DMS79 treated with DMSO at 0.1 percent for 48 hours (cell line): ENCODE measurements at regions not wholly inside any gene's neighbourhood (a gene's known extent, or its start where the extent isn't known, plus 50 kb on each side); places are given as distances from the start of the nearest gene placed in this dataset.

Experiments used
- DNase-seq: peaks from one replicate; lab custom pipeline; 2025; lab: John Stamatoyannopoulos, UW

DNA sequence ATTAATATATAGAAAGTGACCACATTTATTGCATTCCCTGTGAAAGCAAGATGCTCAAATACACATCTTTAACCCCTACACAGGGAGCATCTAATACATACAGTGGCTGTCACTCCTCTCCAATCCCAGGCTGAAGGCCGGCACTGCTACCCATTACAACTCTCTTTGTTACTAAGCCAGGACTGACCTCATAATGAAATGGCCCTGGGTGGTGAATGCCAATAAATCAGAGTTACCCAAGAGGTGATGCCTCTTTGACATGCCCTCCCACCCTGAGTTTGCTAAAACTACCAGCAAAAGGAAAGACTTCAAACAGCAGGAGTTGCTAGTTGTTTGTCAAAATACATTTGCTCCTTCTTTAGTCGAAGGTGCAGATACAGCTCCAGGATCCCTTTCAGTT, 214.2 kb downstream of the FOXA2 start:
- DNase-seq, result no peak

DNA sequence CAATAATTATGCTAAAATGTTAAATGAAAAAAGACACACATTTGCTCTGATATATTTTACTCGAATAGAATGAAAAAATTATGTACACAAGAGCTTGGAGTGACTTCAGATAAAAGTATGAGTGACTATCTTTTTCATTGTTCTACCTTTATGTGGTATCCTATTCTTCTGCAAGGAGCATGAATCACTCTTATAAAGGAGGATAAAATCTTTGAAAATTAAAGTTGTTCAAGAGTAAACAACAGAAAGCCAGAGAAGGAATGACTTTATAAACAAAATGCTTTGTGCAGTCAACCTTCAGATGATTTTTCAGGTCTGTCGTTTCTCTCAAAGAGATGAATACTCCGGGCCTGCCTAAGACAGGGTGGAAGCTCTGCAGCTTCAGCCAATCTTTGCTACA, 215.3 kb downstream of the FOXA2 start:
- no peak for DNase-seq

DNA sequence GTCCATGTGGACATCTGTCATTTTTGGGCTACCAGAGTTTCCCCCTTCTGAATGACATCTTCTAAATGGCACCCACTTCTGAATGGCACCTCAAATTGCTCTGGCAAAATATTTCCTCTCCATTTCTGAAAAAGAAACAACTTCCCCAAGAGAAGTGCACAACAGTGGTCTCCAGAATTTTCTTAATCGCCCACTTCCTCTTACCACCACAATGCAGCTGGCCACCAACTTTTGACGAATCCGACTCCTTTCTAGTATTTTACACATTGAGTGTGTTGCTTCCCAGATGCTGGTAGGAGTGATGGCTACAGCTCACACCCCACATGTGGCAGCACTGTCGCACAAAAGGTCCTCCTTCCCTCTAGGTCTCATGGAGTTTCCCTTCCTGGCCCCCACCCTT, 216.1 kb downstream of the FOXA2 start:
- no peak for DNase-seq

DNA sequence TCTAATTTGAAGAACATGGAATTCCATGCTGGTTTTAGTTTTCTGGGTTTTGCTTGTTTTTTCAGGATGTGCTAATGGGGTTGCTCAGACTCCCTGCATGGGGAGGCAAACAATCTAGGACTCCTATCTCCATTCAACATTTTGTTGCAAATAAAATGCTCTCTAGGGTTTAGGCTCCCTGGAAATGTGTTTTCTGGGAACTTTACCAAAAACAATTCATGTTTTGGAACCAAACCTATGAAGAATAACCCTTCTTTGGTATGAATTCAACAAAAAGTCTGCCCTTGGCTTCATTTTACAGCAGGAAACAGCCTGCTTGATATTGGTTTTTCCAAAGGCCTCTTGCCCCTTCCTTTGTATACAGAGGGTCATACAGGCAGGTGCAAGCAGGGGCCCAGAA, 217.7 kb downstream of the FOXA2 start:
- no peak for DNase-seq

DNA sequence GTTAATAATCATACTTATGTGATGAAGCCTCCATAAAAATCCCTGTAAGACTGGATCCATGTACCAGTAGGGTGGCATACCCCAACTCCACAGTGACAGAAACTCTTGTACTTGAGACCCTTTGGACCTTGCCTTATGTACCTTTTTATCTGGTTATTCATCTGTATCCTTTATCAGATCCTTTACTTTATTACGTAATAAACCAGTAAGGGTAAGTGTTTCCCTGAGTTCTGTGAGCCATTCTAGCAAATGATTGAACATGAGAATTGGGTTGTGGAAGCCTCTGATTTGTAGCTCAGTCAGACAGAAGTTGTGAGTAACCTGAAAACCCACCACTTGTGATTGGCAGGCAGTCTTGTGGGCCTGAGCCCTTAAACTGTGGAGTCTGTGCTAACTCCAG, 229.7 kb downstream of the FOXA2 start:
- DNase-seq, result no peak

DNA sequence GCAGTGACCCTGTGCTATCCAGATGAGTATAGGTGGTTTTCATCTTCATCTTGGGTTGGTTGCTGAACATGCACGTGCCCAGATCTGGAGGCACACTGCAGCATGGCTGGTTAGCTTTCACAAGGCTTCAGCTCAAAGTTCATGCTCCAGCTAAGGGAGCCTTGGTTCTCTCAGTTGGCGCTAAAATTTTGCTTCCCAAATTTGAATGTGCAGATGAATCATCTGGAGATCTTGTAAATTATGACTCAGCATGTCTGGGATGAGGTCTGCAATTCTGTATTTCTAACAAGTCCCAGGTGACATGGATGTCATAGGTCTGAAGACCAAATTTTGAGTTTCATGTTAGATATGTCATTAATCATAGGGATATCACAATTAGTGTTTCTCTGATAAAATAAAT, 230.8 kb downstream of the FOXA2 start:
- DNase-seq, result no peak

DNA sequence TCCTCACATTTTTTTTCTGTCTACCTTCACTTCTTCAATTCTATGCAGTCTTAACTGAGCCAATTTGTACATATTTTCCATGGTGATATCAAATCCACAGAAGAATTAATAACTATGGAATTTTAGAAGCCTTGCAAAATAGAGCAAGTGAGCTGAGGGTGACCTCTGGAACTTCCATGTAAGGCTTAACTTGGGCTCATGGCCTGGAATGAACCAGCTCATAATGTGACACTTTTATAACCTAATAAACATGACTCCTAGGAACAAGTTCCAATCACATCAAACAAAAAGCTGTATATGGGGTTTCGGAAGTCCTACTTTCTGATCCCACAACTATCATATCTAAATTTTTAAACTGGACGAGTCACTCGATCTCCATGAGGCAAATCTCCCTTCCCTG, 232.4 kb downstream of the FOXA2 start:
- no peak for DNase-seq

DNA sequence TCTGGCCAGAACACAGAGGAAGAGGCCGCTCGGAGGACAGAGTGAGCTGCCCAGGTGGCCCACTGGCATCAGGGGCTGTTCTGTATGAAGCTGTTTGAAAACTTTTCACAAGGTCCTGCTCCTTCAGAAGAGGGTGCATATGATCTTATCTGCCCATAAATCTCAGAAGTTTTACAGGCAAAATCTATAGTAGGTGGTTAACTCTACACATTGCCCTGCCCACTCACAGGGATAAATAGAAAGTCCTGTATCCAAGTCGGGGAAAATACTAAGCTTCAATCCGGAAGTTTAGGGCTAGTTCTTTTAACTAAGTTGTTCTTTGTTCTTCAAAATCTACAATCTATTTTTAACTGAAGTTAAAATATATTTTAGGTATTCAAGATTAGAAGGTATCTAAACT, 233.7 kb downstream of the FOXA2 start:
- no peak for DNase-seq

DNA sequence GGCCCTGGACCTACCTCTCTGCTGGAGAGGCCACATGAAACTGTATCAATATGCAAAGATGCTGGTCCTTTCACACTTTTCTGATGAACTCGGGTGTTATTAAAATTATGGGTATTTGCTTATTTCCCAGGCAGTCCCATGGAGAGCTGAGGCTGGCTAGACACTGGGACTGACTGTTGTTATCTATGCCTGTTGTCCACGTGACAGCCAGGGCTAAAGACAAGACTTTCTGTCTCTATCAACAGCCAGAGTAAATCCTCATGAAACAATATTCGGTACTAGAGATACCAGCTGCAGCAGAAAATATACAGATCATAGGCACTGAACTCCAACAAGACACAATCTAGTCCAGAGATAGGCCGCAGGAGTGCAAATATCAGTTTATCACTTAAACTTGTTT, 236.4 kb downstream of the FOXA2 start:
- DNase-seq, result no peak

DNA sequence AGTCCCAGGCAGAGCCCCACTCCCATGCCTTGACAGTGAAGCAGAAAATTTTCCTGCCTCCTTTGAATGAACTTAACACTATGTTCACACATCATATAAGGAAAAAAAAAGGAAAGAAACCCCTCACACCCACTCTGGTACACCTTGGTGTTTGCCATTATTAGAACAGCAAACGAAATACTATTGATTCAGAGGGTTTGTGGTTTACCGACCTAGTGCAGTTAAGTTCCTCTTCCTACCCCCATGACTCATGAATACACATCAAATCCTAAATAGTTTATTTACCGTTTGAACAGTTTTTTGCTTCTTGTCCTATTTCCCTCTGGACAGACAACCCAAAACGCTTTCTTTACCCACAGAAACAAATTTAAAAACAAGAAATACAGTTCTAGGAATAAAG, 237.7 kb downstream of the FOXA2 start:
- no peak for DNase-seq

DNA sequence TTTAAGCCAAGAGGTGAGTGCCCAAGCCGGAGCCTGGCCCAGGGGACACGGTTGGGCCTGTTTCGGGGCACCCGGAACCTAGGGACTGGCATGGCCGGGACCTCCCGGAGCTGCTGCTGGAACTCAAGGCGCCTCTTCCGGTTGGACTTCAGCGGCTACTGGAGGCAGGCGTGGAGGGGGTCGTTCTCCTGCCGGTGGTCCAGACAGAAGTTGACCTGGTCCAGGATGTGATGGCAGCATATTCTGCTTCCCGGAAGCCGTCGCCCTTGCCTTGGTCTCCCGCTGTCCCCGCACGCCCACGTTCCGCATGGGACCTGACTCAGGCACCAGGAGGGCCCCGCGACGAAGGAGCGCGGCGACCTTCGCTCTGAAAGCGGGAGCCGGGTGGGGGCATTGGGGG, 240.8 kb downstream of the FOXA2 start:
- DNase-seq, result no peak

DNA sequence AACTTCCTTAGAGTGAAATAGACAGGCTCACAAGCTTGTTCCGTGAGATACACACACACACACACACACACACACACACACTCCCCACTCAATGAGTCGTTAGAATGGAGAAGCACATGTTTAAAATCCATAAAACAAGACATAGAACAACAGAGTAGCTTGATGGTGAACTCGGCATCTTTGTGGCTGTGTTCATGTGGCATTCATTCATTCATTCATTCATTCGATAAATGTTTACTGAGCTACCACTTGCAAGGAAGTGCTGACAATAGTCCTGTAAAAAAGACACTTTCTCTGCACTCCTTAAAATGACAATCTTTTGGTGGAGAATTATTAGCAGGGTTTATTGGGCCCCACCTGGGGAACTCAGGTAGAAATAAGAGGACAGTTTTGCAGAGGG, 242.0 kb downstream of the FOXA2 start:
- DNase-seq, result no peak

DNA sequence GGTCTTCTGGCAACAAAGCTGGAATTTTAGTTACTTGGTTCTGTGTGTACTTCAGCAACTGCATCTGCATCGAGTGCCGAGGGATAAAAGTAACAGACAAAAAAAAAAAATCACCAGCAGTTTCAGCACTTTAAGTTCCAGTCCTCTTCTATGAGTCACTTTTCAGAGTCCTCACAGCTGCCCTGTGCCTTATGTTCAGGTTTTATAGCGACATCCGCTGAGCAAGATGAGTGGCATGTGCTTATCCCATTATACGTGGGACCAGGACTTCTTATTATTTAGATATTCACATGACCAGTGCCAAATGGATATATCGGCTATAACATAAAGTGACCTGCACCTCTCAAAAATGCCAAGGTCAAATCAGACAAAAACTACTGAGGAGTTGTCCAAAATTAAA, 242.9 kb downstream of the FOXA2 start:
- DNase-seq, result no peak

DNA sequence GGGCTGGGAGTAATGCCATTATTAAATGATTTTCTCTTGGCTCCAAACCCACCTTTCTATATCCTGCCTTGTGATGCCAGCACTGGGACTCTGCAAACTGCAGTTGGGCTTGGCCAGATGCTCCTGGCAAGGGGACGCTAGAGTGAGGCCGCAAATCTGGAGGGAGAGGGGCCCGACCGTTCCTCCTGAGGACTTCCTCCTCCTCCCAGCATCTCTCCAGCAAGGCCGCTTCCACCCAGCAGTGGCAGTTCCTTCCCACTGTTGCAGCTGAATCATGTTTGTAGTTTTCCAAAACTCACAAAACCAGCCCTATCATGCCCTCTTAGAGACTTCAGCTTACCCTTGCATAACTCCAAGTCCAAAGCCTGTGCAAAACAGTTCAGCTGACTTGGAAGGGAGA, 244.4 kb downstream of the FOXA2 start:
- no peak for DNase-seq

DNA sequence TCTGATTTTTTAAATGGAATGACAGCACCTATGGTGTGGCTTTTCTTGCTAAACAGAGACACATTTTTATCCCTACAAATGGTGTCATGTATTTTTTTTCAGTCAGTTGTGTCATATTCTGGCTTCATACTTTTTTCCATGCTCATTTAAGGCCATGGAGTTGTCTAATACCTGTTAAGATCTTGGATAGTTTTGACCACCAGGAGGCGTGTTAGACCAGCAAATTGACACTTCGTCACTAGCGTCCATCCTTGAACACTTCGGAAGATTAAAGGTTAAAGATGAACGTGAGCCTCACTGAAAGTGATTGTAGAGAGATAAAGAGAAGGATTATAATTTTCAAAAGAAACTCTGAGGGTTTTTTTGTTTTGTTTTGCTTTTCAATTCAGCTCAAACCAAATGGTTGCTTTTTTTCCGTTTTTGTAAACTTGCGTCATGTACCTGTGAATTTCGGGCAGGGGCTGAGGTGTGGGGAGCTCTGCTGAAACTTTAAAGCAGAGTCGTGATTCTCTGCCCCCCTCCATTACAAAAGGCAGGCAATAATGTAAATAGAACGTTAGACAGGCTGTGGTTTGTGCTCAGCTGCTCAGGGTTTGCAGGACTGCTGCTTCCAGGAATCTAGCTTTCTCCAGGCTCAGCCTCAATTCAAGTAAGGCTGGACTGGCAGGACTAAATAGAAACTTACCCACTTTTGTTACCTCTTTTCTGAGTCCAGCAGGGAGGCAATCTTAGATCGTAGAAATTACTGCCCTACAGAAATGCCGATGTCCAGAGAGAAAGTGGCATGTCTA, 245.1 kb downstream of the FOXA2 start:
- peak; percentile 15 for DNase-seq

DNA sequence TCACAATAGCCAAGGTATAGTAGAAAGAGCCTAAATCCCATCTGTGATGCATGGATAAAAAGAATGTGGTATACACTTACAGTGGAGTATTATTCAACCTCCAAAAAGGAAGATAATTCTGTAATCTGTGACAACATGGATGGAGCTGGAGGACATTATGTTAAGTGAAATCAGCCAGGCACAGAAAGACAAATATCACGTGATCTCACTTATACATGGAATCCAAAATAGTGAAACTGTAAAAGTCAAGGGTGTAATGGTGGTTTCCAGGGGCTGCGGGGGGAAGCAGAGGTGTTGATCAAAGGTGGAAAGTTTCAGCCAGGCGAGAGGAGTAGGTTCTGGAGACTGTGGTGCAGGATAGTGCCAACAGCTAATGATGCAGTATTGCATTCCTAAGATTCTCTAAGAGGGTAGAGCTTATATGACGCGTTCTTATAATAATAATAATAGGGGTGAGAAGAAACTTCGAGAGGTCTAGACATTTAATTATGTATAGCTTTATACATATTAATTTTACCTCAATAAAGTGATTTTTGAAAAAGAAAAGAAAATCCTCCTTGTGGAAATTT, 246.1 kb downstream of the FOXA2 start:
- no peak for DNase-seq

DNA sequence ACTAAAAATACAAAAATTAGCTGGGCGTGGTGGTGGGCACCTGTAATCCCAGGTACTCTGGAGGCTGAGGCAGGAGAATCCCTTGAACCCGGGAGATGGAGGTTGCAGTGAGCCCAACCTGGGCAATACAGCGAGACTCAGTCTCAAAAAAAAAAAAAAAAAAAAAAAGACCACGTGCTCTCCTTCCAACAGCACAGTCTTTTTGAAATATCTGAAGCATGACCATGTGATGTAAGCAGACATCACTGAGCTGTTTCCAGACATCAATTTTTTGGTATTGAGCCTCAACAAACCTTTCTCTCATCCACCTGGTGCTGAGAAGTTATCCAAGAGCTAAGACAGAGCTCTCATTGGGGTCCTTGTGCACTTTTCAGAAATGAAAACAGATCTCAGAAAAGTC, 249.2 kb downstream of the FOXA2 start:
- no peak for DNase-seq

DNA sequence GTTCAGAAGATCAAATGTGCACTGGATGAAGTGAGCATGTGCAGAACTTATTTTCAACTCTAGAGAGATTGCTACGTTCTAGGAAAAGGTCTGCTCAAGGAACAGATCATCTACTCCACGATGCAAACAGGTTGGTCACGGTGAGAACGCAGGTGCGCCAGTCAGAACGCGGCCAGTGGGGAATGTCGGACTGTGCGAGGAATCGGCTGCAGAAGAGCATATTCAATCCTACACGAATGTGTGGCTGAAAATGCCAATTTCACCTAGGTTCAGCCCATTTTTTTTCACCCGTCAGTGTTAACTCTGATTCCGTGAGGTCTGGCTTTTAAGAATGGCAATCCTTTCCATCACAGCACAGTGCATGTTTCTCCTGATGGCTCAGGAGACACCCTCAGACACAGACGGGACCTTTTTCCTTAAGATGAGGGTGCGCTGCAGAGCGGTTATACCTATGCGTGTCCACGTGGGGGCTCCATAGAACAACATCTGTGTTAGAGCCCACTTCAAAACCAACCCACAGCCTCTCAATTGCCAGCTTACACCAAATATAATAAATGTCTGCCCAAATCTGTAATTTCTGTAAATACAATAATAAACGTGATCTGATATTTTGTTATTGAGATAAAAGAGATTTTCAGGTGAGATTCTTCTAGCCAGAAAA, 250.4 kb downstream of the FOXA2 start:
- peak; percentile 10 for DNase-seq

DNA sequence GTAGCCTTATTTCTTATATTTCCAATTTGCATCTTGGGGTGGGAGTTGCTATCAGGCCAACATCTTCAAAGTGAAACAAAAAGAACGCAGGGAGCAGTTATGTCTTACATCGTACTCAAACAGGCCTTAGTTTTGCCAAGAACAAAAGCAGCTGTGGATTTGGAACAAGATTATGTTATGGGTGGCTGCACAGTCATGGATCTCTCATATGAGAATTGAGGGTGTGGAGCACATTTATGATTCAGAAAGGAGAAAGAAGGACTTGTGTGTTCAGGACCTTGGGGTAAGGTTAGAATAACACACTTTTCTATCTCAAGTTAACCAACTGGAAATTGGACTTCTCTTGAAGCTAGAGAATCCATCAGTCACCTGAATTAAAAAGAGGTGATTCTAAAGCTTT, 259.9 kb downstream of the FOXA2 start:
- no peak for DNase-seq

DNA sequence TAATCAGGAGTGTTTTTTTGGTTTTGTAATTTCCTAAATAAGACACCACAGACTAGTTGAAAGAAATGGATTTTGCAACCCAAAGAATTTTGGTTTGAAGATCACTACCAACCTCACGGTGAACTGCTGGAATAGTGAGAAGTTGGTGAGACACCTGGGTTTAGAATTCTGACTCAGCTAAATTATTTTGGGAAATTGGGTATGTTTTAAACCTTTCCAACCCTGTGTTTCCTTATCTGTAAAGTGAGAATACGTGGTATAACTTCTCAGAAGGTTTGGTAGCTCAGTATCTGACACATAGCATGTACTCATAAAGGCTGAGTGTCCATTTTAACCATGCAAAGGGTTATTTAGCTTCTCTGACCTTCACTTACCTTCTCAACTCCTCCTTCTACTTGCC, 261.9 kb downstream of the FOXA2 start:
- DNase-seq, result no peak

DNA sequence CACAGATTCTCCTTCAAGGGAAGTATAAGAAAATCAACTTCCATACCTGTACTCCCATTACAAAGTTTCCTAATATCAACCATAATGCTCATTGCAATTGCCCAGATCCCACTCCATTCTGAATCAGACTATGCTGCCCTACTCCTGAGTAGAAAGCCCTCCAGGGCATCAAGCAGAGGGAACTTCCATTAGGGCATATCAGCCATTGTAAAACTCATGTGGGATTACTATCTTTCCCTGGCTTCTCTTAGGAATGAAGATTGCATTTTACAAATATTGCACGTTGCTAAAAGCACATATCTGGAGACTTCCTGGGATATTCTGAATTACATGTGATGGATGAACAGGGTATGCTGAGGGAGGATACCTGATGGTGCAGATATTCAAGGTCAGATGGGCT, 263.2 kb downstream of the FOXA2 start:
- DNase-seq, result no peak

DNA sequence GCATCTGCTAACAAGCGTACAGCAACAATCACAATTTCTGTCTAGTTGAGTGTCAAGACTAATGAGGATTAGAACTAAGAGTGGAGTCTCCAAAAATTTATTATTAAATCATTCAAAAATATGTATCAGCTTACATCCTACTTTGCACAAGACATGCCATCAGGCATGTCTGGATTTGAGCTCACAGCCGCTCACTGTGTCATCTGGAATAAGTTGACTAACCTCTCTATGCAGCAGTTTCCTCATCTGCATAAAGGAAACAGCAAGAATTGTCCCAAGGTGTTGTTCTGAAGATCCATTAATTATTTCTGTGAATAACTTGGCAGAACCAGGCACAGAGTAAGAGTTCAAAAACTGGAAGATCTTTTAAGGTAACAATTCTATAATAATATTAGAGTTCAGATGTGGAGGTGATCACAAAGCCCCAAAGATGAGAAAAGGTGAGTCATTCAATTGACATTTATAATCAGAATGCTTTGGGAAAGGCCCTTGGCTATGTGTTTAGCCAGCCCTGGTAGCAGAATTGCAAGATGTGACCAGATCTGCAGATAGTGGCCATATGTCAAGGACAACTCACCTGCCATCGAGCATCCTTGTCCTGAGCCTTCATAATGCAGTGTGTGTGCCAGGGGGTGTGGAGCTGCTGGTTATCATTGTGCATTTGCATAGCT, 264.0 kb downstream of the FOXA2 start:
- DNase-seq, result no peak

DNA sequence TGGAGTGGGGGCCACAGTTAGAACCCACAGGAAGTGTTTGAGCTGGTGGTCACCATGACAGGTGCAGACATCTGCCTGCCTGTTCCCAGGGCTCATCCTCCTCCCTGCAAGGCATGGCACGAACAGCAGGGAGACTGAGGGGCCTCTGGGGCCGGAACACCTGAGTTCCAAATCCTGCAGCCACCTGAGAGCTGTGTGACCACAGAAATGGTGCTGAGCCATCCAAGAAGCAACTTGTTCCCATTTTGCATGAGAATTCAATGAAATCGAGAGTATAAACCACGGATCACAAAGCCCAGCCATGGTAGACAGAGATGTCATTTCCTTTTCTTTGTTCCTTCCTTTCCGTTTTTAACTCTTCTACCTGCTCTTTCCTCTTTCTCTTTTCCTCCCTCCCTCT, 268.6 kb downstream of the FOXA2 start:
- DNase-seq, result no peak
